NOMO-1 treated with DMSO at 0.1 percent for 48 hours (cell line): ENCODE measurements at regions not wholly inside any gene's neighbourhood (a gene's known extent, or its start where the extent isn't known, plus 50 kb on each side); places are given as distances from the start of the nearest gene placed in this dataset.
"Not testable (repeated sequence)": the region's sequence is repeated elsewhere in the genome, so short reads cannot be mapped to it uniquely, and the experiment has no call there.

Source experiments
- DNase-seq: peaks from one replicate; lab custom pipeline; 2025; ENCODE audit not compliant: unreplicated experiment; lab: John Stamatoyannopoulos, UW

- DNase-seq, result no peak
Measured at GRCh38 chr16:80092681-80093080, 448.1 kb upstream of the DYNLRB2 start.

- DNase-seq, result not testable (repeated sequence)
Measured at GRCh38 chr16:80091453-80091852, 449.3 kb upstream of the DYNLRB2 start.

- DNase-seq, result no peak
Measured at GRCh38 chr16:80085606-80086005, 455.2 kb upstream of the DYNLRB2 start.

- DNase-seq, result no peak
Measured at GRCh38 chr16:80084614-80085013, 456.2 kb upstream of the DYNLRB2 start.

- no peak for DNase-seq
Measured at GRCh38 chr16:80084163-80084562, 456.6 kb upstream of the DYNLRB2 start.

GRCh38 chr16:80082906-80083305, 457.9 kb upstream of the DYNLRB2 start:
- DNase-seq, result no peak

GRCh38 chr16:80081846-80082245, 458.9 kb upstream of the DYNLRB2 start:
- no peak for DNase-seq

GRCh38 chr16:80080287-80080851, 460.4 kb upstream of the DYNLRB2 start:
- DNase-seq, result no peak

- DNase-seq, result no peak
Measured at GRCh38 chr16:80079072-80079471, 461.7 kb upstream of the DYNLRB2 start.

GRCh38 chr16:80077696-80078095, 463.1 kb upstream of the DYNLRB2 start:
- DNase-seq, result no peak

- DNase-seq, result no peak
Measured at GRCh38 chr16:80074329-80074728, 466.5 kb upstream of the DYNLRB2 start.

GRCh38 chr16:80071964-80072456, 468.8 kb upstream of the DYNLRB2 start:
- no peak for DNase-seq

- no peak for DNase-seq
Measured at GRCh38 chr16:80066805-80067580, 466.5 kb upstream of the MAF start.

GRCh38 chr16:80065541-80065940, 465.0 kb upstream of the MAF start:
- DNase-seq, result no peak

GRCh38 chr16:80063713-80064069, 463.2 kb upstream of the MAF start:
- DNase-seq, result no peak

GRCh38 chr16:80063031-80063712, 462.6 kb upstream of the MAF start:
- no peak for DNase-seq

- DNase-seq, result no peak
Measured at GRCh38 chr16:80062361-80063030, 462.0 kb upstream of the MAF start.

- DNase-seq, result no peak
Measured at GRCh38 chr16:80060470-80060869, 459.9 kb upstream of the MAF start.

- DNase-seq, result no peak
Measured at GRCh38 chr16:80059836-80060235, 459.3 kb upstream of the MAF start.

- no peak for DNase-seq
Measured at GRCh38 chr16:80058214-80058613, 457.7 kb upstream of the MAF start.

- no peak for DNase-seq
Measured at GRCh38 chr16:80056324-80056723, 455.8 kb upstream of the MAF start.

GRCh38 chr16:80055831-80056230, 455.3 kb upstream of the MAF start:
- DNase-seq, result no peak
